ENCODE measurements at regions not wholly inside any gene's neighbourhood (a gene's known extent, or its start where the extent isn't known, plus 50 kb on each side); places are given as distances from the start of the nearest gene placed in this dataset.

DNA sequence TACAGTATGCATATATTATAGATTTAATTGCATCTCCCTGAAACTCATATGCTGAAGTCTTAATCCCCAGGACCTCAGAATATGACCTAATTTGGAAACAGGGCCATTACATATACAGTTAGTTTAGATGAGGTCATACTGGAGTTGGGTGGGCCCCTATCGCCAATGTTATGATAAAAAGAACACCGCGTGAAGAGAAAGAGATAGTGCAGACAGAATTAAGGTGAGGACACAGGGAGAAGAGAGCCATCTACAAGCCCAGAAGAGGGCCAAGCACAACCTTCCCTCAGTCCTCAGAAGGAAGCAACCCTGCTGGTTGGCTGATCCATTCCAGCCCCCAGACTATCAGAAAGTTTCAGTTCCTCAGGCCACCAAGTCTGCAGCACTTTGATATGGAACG is 311.9 kb upstream of the RAB6C start:
- Histone ChIP-seq H3K4me3 (no peak overlapping the region), H3K27ac (no peak overlapping the region), H3K9me3 (no peaks in the 10 kb centered on the region), H3K27me3 (no peaks in the 10 kb centered on the region), H3K36me3 (no peaks in the 10 kb centered on the region), H3K4me1 (no peaks in the 10 kb centered on the region)
- ATAC-seq = no peak
- intact Hi-C loops (cut with DNase I) = no loop called here
- no peak for DNase-seq
- TF ChIP-seq, protein P1, sequence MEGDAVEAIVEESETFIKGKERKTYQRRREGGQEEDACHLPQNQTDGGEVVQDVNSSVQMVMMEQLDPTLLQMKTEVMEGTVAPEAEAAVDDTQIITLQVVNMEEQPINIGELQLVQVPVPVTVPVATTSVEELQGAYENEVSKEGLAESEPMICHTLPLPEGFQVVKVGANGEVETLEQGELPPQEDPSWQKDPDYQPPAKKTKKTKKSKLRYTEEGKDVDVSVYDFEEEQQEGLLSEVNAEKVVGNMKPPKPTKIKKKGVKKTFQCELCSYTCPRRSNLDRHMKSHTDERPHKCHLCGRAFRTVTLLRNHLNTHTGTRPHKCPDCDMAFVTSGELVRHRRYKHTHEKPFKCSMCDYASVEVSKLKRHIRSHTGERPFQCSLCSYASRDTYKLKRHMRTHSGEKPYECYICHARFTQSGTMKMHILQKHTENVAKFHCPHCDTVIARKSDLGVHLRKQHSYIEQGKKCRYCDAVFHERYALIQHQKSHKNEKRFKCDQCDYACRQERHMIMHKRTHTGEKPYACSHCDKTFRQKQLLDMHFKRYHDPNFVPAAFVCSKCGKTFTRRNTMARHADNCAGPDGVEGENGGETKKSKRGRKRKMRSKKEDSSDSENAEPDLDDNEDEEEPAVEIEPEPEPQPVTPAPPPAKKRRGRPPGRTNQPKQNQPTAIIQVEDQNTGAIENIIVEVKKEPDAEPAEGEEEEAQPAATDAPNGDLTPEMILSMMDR (IDR thresholded peaks at IDR 0.05) = no peak

DNA sequence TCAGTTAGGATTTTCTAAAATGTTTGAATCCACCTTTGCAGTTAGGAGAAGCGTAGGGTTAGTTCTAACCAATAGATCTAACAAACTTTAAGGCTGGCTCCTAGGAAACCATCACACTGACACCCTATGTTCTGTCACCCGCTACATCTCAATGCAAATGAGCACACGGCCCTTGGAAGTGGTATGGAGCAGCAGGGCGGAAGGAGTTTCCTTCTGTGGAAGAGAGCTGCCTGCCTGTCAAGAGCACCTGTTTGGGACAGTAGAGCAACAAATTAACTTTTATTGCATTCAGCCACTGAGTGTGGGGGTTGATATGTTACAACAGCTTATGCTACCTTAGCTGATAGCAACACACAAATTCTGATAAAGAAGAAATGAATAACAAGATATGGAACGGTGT is 306.9 kb upstream of the RAB6C start:
- Histone ChIP-seq H3K27ac (no peak overlapping the region), H3K9me3 (no peaks in the 10 kb centered on the region), H3K4me1 (no peaks in the 10 kb centered on the region), H3K4me3 (no peak overlapping the region), H3K36me3 (no peaks in the 10 kb centered on the region), H3K27me3 (no peaks in the 10 kb centered on the region)
- intact Hi-C loops (cut with DNase I) = no loop called here
- no peak for DNase-seq
- no peak for ATAC-seq
- TF ChIP-seq, protein P1 (IDR thresholded peaks at IDR 0.05) = no peak

DNA sequence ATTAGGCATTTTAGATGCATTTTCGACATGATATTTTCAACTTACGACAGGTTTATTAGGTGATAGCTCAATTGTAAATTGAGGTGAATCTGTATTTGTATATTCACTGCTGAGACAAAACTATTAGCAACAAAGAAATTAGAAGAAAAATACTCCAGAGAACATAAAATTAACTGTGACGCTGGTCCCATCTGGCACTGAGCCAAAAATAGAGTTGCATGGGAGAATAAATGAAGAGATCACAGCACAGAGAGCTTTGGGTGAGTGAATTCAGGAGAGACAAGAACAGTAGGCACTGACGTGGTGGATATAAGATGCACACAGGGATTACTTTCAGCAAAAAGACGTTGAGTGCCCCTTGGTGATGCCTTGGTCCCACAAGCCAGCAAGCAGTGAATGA is 306.2 kb upstream of the RAB6C start:
- Histone ChIP-seq H3K9me3 (no peaks in the 10 kb centered on the region), H3K27ac (no peak overlapping the region), H3K4me3 (no peak overlapping the region), H3K36me3 (no peaks in the 10 kb centered on the region), H3K27me3 (no peaks in the 10 kb centered on the region), H3K4me1 (no peaks in the 10 kb centered on the region)
- no peak for ATAC-seq
- intact Hi-C loops (cut with DNase I) = no loop called here
- TF ChIP-seq, protein P1 (IDR thresholded peaks at IDR 0.05) = no peak
- peak in 1 of 4 donors; percentile 1 for DNase-seq

DNA sequence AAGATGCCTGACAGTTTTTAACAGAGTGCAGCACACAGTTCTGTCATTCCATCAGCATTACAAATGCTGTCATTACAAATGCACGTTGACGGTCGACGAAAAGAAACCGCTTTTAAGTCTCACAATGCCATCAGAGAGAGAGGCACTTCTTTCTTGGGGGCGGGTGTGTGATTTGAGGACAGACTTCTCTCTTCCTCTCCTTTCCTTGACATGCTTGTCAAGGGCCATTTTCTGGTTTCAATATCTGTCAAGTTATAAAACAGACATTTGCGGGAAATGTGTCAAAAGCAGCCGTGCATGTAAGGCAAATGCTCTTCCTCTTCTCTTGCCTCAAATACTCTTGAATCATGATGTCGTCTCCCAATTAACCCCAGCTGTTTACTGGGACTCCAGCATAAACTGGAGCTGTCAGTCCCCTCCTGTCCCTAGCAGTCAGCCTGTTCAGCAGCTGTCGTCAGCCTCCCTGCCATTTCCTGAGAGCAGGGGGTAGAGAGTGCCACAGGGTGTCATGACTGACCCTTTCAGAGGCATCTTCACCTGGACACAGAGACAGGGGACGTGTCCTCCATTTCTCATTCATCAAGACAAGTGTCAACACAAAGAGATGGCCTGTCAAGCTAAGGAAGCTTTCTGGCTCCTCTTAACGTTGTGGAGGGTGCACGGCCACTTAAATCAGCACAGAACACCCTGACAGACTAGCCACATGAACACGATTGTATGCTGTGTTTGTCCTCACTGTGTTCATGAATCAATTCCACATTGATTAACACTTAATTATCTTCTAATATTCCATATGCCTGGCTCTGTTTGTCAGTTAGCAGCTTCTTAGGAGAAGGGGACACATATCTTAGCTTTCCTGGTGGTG is 305.4 kb upstream of the RAB6C start:
- intact Hi-C loops (cut with DNase I) = no loop called here
- no peak for DNase-seq

DNA sequence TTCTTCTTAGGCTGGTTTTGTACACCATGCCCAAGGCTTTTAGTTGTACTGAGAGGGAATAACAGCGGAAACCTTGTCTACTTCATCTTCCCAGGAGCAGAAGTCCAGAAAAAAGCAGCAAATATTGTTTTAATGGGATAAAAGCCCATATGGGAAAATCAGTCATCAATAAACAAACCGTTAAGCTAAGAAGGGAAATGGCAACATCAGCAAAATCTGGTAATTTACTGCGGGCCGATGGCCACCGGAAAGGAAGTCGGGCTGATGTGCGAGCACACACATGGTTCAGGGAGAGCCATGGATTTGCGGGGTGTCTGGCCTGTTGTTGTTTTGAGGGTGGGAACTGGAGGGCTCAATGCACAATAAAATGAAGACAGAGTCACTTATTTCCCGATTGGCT is 300.7 kb upstream of the RAB6C start:
- Histone ChIP-seq H3K36me3 (no peaks in the 10 kb centered on the region), H3K9me3 (no peaks in the 10 kb centered on the region), H3K27ac (no peak overlapping the region), H3K27me3 (no peaks in the 10 kb centered on the region), H3K4me1 (no peaks in the 10 kb centered on the region), H3K4me3 (no peak overlapping the region)
- DNase-seq (no peak), ATAC-seq (no peak)
- TF ChIP-seq, protein P1 (IDR thresholded peaks at IDR 0.05) = no peak
- intact Hi-C loops (cut with DNase I) = no loop called here

More for the DNA sequence above, 305.4 kb upstream of the RAB6C start:
- Histone ChIP-seq H3K4me3 (no peak overlapping the region), H3K36me3 (no peaks in the 10 kb centered on the region), H3K9me3 (no peaks in the 10 kb centered on the region), H3K27ac (no peak overlapping the region), H3K4me1 (no peaks in the 10 kb centered on the region), H3K27me3 (no peaks in the 10 kb centered on the region)
- ATAC-seq = no peak
- TF ChIP-seq, protein P1 (IDR thresholded peaks at IDR 0.05) = no peak
